HG02943 (cell line): ENCODE measurements at regions not wholly inside any gene's neighbourhood (a gene's known extent, or its start where the extent isn't known, plus 50 kb on each side); places are given as distances from the start of the nearest gene placed in this dataset.

ENCODE experiments used
- ATAC-seq: cut with Tn5 transposase; IDR thresholded peaks from one replicate; pipeline ENCODE4 v1.9.1; 2021; ENCODE audit warnings: mild to moderate bottlenecking, low read depth, moderate library complexity; ENCODE audit not compliant: unreplicated experiment

GRCh38 chr5:103498800-103499551 lies 63.6 kb downstream of the NUDT12 start:
- ATAC-seq, result no peak

- no peak for ATAC-seq
Measured at GRCh38 chr5:103498211-103498610, 64.4 kb downstream of the NUDT12 start.

GRCh38 chr5:103497781-103498180 lies 64.8 kb downstream of the NUDT12 start:
- no peak for ATAC-seq

- ATAC-seq, result no peak
Measured at GRCh38 chr5:103490030-103490739, 72.4 kb downstream of the NUDT12 start.

- ATAC-seq, result no peak
Measured at GRCh38 chr5:103489307-103489706, 73.3 kb downstream of the NUDT12 start.

- no peak for ATAC-seq
Measured at GRCh38 chr5:103487822-103488493, 74.6 kb downstream of the NUDT12 start.

GRCh38 chr5:103487218-103487617 lies 75.4 kb downstream of the NUDT12 start:
- no peak for ATAC-seq

- ATAC-seq, result no peak
Measured at GRCh38 chr5:103486739-103487138, 75.8 kb downstream of the NUDT12 start.

GRCh38 chr5:103480246-103480645 lies 82.3 kb downstream of the NUDT12 start:
- no peak for ATAC-seq

GRCh38 chr5:103477678-103478077 lies 84.9 kb downstream of the NUDT12 start:
- ATAC-seq, result no peak

GRCh38 chr5:103476811-103477210 lies 85.8 kb downstream of the NUDT12 start:
- ATAC-seq, result no peak

- ATAC-seq, result no peak
Measured at GRCh38 chr5:103475629-103476240, 86.9 kb downstream of the NUDT12 start.

GRCh38 chr5:103474677-103475076 lies 87.9 kb downstream of the NUDT12 start:
- no peak for ATAC-seq

GRCh38 chr5:103473725-103474124 lies 88.9 kb downstream of the NUDT12 start:
- no peak for ATAC-seq

GRCh38 chr5:103472830-103473229 lies 89.8 kb downstream of the NUDT12 start:
- ATAC-seq, result no peak

- ATAC-seq, result no peak
Measured at GRCh38 chr5:103472265-103472664, 90.3 kb downstream of the NUDT12 start.

- ATAC-seq, result no peak
Measured at GRCh38 chr5:103469288-103470040, 93.1 kb downstream of the NUDT12 start.

- ATAC-seq, result no peak
Measured at GRCh38 chr5:103467831-103468230, 94.8 kb downstream of the NUDT12 start.

GRCh38 chr5:103466495-103466894 lies 96.1 kb downstream of the NUDT12 start:
- ATAC-seq, result no peak

- no peak for ATAC-seq
Measured at GRCh38 chr5:103465891-103466290, 96.7 kb downstream of the NUDT12 start.
